ENCODE measurements at regions not wholly inside any gene's neighbourhood (a gene's known extent, or its start where the extent isn't known, plus 50 kb on each side); places are given as distances from the start of the nearest gene placed in this dataset.
"Not testable (repeated sequence)": the region's sequence is repeated elsewhere in the genome, so short reads cannot be mapped to it uniquely, and the experiment has no call there.

GRCh38 chr1:194858811-194859480 lies 1672.5 kb upstream of the B3GALT2 start:
- DNase-seq: not testable (repeated sequence)

GRCh38 chr1:194857413-194857812 lies 1671.0 kb upstream of the B3GALT2 start:
- DNase-seq: no peak

DNA sequence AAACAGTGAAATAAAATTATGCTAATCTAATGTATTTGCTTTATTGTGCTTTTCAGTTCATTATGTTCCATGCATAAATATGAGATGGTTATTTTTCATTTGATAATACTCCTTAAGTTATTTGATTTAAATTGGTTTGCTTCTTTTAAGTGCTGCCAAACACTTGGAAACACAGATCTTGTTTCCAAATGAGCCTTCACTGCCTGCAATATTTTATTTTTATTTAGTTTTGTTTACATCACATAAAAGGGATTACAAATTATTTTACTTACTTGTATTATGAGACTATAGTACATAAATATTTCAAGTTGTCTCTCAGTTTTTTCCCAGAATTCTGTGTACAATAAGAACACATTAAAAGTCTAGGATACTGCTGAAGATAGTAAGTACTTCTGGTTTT lies 1662.4 kb upstream of the B3GALT2 start:
- no peak for DNase-seq

DNA sequence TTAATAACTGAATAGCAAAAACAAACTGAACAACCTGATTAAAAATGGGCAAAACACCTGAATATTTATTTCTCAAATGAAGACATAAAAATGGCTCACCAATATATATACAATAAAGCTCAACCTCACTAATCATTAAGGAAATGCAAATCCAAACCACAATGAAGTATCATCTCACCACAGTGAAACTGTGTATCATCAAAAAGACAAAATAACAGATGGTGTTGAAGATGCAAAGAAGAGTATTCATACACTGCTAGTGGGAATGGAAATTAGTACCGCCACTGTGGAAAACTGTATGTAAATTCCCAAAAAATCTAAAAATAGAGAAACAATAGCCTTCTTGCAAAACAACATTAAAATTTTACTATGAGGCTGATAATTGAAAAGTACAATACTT lies 1660.1 kb upstream of the B3GALT2 start:
- no peak for DNase-seq

GRCh38 chr1:194843077-194843476 lies 1656.7 kb upstream of the B3GALT2 start:
- DNase-seq: no peak

DNA sequence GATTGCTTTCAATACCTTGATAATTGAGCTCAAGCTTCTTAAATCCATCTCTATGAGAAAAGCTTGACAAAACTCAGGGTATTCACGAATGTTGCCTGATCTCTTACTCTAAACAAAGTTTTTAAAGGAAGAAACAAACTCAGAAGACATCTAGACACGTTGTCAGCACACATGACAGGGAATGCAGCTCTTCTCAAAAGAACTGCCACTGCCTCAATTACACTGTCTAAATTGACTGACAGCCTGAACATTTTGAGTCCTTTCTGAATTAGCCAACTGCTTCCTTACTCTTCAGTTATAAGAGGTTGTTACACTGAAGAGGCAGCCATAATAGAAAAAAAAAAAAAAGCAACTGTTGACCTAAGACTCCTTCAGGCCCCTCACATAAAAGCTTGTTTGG lies 1646.7 kb upstream of the B3GALT2 start:
- no peak for DNase-seq

- not testable (repeated sequence) for DNase-seq
Observed at GRCh38 chr1:194831595-194831994, 1645.2 kb upstream of the B3GALT2 start.

- no peak for DNase-seq
Observed at GRCh38 chr1:194830387-194830786, 1644.0 kb upstream of the B3GALT2 start.

- DNase-seq: no peak
Observed at GRCh38 chr1:194829492-194829891, 1643.1 kb upstream of the B3GALT2 start.

DNA sequence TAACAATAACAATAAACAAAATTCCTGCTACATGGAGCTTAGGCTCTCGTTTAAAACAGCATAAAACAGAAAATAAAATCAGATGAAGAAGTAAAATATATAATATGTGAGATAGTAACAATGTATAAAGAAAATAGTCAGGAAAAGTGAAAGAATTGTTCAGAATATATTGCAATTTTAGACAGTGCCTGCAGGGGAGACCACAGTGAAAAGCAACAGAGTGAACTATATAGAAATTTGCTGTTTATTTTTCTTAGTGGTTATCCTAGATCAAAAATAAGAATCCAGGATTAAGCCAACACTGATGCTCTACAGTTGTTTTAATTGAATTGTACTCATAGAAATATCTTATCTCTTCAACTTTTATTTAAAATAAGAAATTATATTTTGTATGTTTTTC lies 1639.0 kb upstream of the B3GALT2 start:
- DNase-seq: no peak

GRCh38 chr1:194821091-194821490 lies 1634.7 kb upstream of the B3GALT2 start:
- no peak for DNase-seq

- no peak for DNase-seq
Observed at GRCh38 chr1:194818674-194819073, 1632.3 kb upstream of the B3GALT2 start.

- no peak for DNase-seq
Observed at GRCh38 chr1:194816859-194817258, 1630.4 kb upstream of the B3GALT2 start.

GRCh38 chr1:194813096-194813495 lies 1626.7 kb upstream of the B3GALT2 start:
- DNase-seq: no peak

GRCh38 chr1:194809665-194810064 lies 1623.3 kb upstream of the B3GALT2 start:
- DNase-seq: no peak

GRCh38 chr1:194809215-194809614 lies 1622.8 kb upstream of the B3GALT2 start:
- no peak for DNase-seq

DNA sequence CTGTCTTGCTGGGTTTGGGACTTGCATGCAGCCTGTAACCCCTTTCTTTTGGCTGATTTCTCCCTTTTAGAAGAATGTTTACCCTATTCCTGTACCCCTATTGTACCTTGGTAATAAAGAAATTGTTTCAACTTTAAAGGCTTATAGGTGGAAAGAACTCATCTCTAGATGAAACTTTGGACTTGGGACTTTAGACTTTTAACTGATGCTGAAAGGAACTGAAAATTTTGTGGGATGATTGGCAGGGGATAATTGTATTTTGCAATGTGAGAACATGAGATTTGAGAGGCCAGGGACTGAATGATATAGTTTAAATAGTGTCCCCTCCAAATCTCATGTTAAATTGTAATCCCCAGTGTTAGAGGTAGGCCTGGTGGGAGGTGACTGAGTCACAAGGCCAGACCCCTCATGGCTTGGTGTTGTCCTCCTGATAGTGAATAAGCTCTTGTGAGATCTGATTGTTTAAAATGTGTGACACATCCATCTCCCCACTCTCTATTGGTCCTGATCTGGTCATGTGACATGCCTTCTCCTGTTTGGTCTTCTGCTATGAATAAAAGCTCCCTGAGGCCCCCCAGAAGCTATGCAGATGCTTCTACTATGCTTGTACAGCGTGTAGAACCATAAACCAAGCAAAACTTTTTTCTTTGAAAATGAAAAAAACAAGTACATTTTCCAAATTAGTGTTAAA lies 1621.3 kb upstream of the B3GALT2 start:
- DNase-seq: no peak

DNA sequence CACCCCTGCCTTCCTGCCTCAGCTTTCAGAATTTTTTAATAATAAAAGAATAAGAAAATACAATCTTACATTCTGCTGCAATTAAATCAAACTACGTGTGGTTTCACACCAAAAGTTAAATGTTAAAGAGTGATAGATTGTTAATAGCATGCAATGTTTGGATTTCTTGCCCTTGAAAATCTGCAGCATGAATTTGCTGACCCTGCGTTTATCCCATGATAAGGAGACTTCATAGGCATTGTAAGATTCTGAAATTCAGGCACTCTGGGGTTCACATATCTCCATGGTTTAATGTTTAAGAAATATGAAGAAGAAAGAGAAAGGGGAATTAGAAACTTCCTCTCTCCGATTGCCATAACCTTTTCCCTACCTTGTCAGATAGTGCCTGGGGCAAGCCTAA lies 1616.2 kb upstream of the B3GALT2 start:
- DNase-seq: no peak

GRCh38 chr1:194795917-194796593 lies 1609.6 kb upstream of the B3GALT2 start:
- DNase-seq: no peak

GRCh38 chr1:194787001-194787400 lies 1600.6 kb upstream of the B3GALT2 start:
- DNase-seq: no peak

DNA sequence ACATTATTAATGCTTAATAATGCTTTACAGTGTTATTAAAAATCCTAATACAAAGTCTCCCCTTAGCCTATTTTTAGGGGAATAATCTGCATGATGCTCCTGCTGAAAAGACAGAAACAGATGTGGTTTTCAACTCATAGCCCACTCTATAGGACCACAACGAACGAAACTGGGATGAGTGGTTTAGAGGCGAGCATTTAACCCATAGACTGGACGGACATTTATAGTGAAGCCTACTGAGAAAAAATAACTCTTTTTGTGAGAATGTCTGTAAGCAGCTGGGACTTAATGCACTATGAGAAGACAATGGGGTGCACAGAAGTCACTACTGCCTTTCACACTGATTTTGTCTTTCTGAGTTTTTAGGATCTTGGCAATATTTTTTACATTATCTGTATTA lies 1599.6 kb upstream of the B3GALT2 start:
- no peak for DNase-seq

DNA sequence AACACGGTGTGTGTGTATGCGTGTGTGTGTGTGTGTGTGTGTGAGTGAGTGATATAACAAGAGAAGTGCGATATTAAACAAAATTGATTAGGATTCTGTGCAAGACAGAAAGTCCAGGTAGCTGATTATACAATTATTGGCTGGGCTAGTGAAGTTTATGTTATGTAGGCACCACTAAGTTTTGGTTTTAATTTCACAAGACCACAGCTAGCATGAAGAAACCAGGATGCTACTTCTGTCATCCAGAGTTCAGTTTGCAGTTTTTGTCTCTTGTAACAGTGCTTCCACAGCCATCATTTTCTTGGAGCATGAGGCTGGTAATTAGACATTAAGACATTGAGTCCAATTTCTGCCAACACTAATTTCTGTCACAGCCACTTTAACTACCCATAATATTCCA lies 1590.2 kb upstream of the B3GALT2 start:
- no peak for DNase-seq

GRCh38 chr1:194774535-194774934 lies 1588.1 kb upstream of the B3GALT2 start:
- DNase-seq: no peak
